OCI-LY3 (cell line): ENCODE measurements at regions not wholly inside any gene's neighbourhood (a gene's known extent, or its start where the extent isn't known, plus 50 kb on each side); places are given as distances from the start of the nearest gene placed in this dataset.
"Not testable (repeated sequence)": the region's sequence is repeated elsewhere in the genome, so short reads cannot be mapped to it uniquely, and the experiment has no call there.

Experiments used
- H2AFZ ChIP-seq: fragments of 200-600, 300-600 bp; shearing (Covaris generic); 2 replicates; pipeline ENCODE4 v1.6.0; 2014; ENCODE audit warnings: antibody characterized with exemption, low read depth, low read length
- H3K27ac ChIP-seq: fragments of 200-600, 300-600 bp; sonication (generic); 2 replicates; pipeline ENCODE4 v1.5.1; 2014; ENCODE audit warnings: mild to moderate bottlenecking, low read length, moderate library complexity, mixed read lengths
- H3K27me3 ChIP-seq: fragments of 200-600, 300-600 bp; sonication (generic); 2 replicates; pipeline ENCODE4 v1.6.1; 2014; ENCODE audit warnings: low read depth, low read length, mixed read lengths
- H3K36me3 ChIP-seq: fragments of 200-600, 300-600 bp; sonication (generic); replicated peaks from 2 replicates; pipeline ENCODE3; 2014; ENCODE audit warnings: low read depth, low read length, mixed read lengths
- H3K4me1 ChIP-seq: fragments of 300-600, 200-600 bp; sonication (generic); 2 replicates; pipeline ENCODE4 v1.6.1; 2014; ENCODE audit warnings: low read length, mixed read lengths
- H3K4me2 ChIP-seq: fragments of 200-600, 300-600 bp; sonication (generic); 2 replicates; pipeline ENCODE4 v1.6.1; 2014; ENCODE audit warnings: low read length, mixed read lengths
- H3K4me3 ChIP-seq: fragments of 300-600, 200-600 bp; sonication (generic); 2 replicates; pipeline ENCODE4 v1.5.1; 2014; ENCODE audit warnings: antibody characterized with exemption, mild to moderate bottlenecking, low read length, moderate library complexity
- H3K79me2 ChIP-seq: fragments of 300-600, 200-600 bp; shearing (Covaris generic); 2 replicates; pipeline ENCODE4 v1.6.1; 2014; ENCODE audit warnings: mild to moderate bottlenecking, low read length, mixed read lengths
- H3K9ac ChIP-seq: fragments of 300-600, 200-600 bp; shearing (Covaris generic); 2 replicates; pipeline ENCODE4 v1.6.0; 2014; ENCODE audit warnings: mild to moderate bottlenecking, low read length, moderate library complexity
- H3K9me3 ChIP-seq: fragments of 200-600, 300-600 bp; shearing (Covaris generic); 2 replicates; pipeline ENCODE4 v1.6.1; 2014; ENCODE audit warnings: low read length, mixed read lengths; ENCODE audit not compliant: insufficient read depth
- H4K20me1 ChIP-seq: fragments of 200-600, 300-600 bp; sonication (generic); 2 replicates; pipeline ENCODE4 v1.6.1; 2016; ENCODE audit warnings: low read length, mixed read lengths; ENCODE audit not compliant: insufficient read depth
- CTCF ChIP-seq: fragments of 200-600, 300-600 bp; sonication (generic); IDR thresholded peaks from 2 replicates; pipeline ENCODE4 v1.5.1; 2014; ENCODE audit warnings: antibody characterized with exemption, low read length, low read depth
- EZH2phosphoT487 ChIP-seq: fragments of 200-600 bp; shearing (Covaris generic); IDR thresholded peaks from 2 replicates; pipeline ENCODE4 v1.6.1; 2018; ENCODE audit warnings: antibody characterized with exemption, mixed run types, low read depth

DNA sequence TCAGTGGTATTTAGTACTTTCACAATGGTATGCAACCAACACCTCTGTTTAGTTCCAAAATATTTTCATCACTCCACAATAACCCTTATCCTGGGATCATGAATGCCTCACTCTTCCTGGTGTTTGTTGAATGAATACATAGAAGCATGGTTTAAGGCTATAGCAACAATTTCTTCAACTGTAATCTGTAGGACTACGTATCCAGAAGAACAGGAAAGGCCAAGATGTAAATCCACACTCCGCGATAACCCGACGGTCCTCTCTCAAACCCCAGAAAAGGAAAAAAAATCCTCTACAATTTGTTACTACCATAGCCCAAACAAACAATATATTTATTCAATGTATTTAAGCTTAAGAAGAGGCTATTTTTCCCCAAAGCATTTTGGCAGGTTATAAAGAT, 141.4 kb upstream of the SALL4 start:
- Histone ChIP-seq H3K9ac (no peak overlapping the region), H3K27me3 (peaks cover 5% of the 10 kb centered on the region; the same call in 1 of the 2 replicates), H3K36me3 (no peaks in the 10 kb centered on the region), H3K79me2 (no peaks in the 10 kb centered on the region), H3K27ac (no peak overlapping the region), H3K4me3 (no peak overlapping the region), H3K4me1 (no peaks in the 10 kb centered on the region), H4K20me1 (no peaks in the 10 kb centered on the region), H3K9me3 (no peaks in the 10 kb centered on the region), H3K4me2 (no peak overlapping the region), H2AFZ (no peak overlapping the region)
- TF ChIP-seq CTCF (no peak), EZH2phosphoT487 (no peak)

GRCh38 chr20:51943326-51943725, 141.0 kb upstream of the SALL4 start:
- not testable (repeated sequence) for H3K36me3 ChIP-seq, H3K4me3 ChIP-seq, H3K9ac ChIP-seq, H3K79me2 ChIP-seq, H4K20me1 ChIP-seq, H2AFZ ChIP-seq, H3K4me1 ChIP-seq, H3K27ac ChIP-seq, H3K4me2 ChIP-seq, H3K9me3 ChIP-seq, H3K27me3 ChIP-seq

- Histone ChIP-seq H3K9ac (no peak overlapping the region), H3K27ac (no peak overlapping the region), H3K27me3 (peaks cover 5% of the 10 kb centered on the region; the same call in 1 of the 2 replicates), H3K4me3 (no peak overlapping the region), H2AFZ (no peak overlapping the region), H3K4me1 (no peaks in the 10 kb centered on the region), H3K9me3 (no peaks in the 10 kb centered on the region), H3K36me3 (no peaks in the 10 kb centered on the region), H4K20me1 (no peaks in the 10 kb centered on the region), H3K4me2 (no peak overlapping the region), H3K79me2 (no peaks in the 10 kb centered on the region)
- TF ChIP-seq CTCF, result no peak
- TF ChIP-seq EZH2phosphoT487, result no peak
These were observed 139.2 kb upstream of the SALL4 start for GRCh38 chr20:51941503-51941902.

- H3K27ac ChIP-seq, result no peak overlapping the region
- H2AFZ ChIP-seq, result no peak overlapping the region
These were observed 136.9 kb upstream of the SALL4 start for GRCh38 chr20:51939259-51939585.

More at GRCh38 chr20:51939259-51939585, 136.9 kb upstream of the SALL4 start:
- no peak overlapping the region for H3K9ac ChIP-seq
- H3K9me3 ChIP-seq, result no peaks in the 10 kb centered on the region
- H3K27me3 ChIP-seq, result peaks cover 5% of the 10 kb centered on the region; the same call in 1 of the 2 replicates
- H3K36me3 ChIP-seq, result no peaks in the 10 kb centered on the region
- H3K4me3 ChIP-seq, result no peak overlapping the region
- no peaks in the 10 kb centered on the region for H4K20me1 ChIP-seq
- TF ChIP-seq EZH2phosphoT487, result no peak
- TF ChIP-seq CTCF, result no peak
- H3K4me1 ChIP-seq, result no peaks in the 10 kb centered on the region
- H3K79me2 ChIP-seq, result no peaks in the 10 kb centered on the region
- no peak overlapping the region for H3K4me2 ChIP-seq
